Hypothalamus (tissue), 51 donors: ENCODE measurements at regions not wholly inside any gene's neighbourhood (a gene's known extent, or its start where the extent isn't known, plus 50 kb on each side); places are given as distances from the start of the nearest gene placed in this dataset.

ENCODE experiments used
- DNase-seq, 51 donors: peaks; one replicate each; lab custom pipeline; 2025; lab: John Stamatoyannopoulos, UW

DNA sequence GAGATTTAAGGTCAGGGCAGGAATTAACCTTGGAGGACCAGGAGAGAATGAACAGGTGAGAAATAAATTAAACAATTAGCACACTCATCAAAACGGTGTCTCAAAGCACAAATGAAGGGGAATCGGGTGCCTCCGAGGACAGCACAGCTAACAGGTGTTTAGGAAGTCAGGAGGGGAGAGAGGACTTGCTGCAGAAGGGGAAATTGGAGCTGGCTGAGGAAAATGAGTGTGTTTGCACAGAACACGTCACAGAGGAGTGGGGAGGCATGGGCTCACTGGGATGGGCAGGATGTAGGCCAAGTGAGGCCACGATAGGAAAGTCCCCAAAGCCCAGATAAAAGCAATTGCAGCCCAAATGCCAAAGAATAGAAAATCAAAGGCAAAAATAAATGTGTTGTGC lies 121.7 kb downstream of the ZNF664 start:
- DNase-seq, result no peak

DNA sequence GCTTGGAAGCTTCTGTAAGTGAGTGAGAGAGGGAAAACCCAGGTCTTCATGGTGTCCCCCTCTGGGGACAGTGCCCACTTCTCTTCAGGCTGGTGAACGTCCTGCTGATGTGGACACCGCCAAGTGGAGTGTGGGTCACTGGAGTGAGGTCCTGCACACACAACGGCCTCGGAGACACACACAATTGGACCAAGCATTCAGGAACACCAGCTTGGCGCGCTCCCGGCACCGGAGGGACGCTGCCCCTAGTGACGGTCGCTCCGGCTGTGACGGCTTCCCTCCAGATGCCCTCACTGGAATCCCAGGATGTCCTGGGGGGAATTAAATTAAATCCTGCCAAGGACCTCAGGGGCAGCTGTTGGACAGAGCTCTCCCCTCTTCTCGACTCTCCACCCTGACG lies 123.1 kb downstream of the ZNF664 start:
- DNase-seq, result no peak

DNA sequence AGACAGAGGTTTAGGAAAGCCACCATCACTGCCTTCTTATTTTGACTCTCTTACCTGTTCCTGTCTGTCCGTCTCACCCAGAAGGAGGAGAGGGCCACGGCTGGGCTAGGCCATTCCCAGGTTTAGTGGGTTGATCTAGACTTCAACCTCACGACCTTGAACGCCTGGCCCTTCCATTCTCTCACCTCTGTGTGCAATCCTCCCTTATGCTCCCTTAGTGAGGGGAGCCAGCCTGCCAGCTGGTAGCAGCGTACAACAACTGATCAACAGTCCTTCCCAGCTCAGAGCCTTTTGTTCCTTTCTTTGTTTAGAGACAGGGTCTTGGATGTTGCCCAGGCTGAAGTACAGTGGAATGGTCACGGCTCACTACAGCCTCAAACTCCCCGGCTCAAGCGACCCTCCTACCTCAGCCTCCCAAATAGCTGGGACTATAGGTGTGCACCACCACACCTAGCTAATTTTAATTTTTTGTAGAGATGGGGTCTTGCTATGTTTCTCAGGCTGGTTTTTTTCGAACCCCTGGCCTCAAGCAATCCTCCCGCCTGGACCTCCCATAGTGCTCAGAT lies 123.9 kb downstream of the ZNF664 start:
- no peak for DNase-seq

DNA sequence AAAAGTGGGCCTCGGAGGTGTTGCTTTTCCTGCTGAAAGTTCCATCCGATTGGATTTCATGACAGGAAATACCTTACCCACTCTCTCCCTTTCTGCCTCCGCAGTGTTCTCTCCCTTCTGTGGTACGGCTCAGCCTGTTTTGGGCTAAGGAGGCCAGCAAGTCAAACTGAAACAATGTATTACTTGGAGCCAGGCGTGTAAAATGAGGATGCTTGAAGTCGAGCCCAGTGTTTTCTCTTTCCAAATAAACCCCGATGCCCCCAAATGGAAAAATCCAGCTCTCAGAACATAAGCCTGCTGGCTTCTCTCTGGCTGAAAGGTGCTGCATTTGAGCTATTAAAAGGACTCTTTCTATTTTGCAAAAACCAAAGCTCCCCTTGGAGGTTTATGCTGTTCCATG lies 124.7 kb downstream of the ZNF664 start:
- DNase-seq, result peak in 8 of 51 donors; percentile 2 to 24 (median 15)

DNA sequence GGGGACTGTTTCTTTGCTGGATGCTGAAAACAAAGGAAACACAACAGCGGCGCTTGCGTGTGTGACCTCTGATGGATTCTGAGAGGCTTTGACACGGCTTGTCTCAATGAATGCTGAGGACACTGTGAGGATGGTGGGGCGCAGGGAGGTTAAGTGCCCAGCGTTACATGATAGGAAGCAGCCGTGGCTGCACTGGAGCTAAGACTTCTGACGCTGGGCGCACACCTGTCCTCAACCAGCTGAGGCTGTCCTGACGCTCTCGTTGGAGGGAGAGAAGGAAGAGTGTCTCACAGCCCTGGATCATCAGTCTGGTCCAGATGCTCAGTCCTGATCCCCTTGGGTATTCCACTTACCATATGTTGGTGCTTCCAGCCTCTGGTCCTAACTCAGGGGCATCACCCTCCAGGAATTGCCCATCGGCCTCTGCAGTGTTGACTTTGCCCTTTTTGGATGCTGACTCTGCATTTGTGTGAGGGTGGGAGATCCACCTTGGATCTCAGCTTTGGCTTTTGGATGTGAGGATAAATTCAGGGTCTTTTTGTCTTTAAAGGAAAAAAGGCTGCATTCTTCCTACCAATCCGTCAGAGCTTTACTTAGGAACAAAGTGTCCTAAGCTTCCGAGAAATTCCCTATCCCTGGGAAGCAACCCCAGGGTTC lies 125.2 kb downstream of the ZNF664 start:
- DNase-seq, result peak in 9 of 51 donors; percentile 3 to 34 (median 15)

DNA sequence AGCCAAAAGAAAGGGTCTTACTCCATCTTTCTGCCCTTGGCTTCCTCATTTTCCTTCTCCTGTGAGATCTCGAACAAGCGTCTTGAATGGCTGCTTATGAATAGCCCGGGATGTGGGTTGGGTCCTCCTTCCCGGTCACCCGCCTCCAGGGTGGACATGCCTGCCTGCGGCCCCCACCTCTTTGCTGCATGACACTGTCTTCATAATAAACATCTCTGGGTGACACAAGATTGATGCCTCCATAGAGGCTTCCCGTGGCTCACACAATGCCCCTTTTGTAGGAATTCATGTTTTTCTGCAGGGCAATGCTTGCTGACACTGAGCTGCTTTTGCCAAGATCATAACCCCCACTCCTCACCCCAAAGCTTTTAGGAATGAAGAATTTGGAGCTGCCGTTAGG lies 125.9 kb downstream of the ZNF664 start:
- DNase-seq, result peak in 25 of 51 donors; percentile 6 to 53 (median 30)

DNA sequence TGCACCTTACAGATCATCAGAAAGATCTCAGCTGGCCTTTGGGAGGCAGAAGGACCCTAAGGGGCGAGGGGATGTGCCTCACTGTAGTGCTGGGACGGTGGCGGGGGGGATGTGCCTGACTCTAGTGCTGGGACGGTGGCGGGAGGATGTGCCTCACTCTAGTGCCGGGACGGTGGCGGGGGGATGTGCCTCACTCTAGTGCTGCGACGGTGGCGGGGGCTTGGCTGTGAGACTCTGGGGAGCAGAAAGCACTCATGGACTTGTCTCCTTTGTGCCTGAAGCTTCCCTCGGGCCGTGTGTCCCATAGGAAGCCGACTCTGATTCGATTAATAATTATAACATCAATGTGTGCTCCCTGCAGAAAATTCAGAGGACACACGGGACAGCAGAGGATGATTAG lies 126.6 kb downstream of the ZNF664 start:
- peak in 2 of 51 donors; percentile 5 to 8 for DNase-seq

DNA sequence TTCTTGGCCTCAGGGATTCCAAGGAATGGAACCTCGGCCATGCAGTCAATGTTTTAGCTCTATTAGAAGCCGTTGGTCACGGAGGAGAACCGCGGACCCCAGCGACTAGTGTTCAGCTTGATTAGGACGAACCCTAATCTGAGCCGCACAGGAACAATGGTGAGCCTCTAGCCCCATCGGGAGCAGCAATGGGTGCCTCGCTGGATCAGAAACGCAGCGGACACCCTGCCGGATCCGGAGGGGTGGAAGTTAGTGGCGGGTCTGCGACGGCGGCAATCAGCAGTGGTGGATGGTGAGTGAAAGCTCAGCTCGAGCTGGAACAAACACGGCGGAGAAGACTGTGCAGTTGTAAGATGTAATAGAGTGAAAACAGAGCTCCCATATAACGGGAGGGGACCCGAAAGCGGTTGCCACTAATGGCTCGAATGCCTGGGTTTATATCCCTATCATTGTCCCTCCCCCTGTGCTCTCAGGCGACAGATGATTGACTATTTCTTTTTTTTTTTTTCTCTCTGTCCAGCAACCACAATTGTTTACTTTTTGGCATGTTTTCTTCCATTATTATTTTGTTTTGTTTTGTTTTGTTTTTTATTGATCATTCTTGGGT lies 127.7 kb downstream of the ZNF664 start:
- DNase-seq, result no peak

DNA sequence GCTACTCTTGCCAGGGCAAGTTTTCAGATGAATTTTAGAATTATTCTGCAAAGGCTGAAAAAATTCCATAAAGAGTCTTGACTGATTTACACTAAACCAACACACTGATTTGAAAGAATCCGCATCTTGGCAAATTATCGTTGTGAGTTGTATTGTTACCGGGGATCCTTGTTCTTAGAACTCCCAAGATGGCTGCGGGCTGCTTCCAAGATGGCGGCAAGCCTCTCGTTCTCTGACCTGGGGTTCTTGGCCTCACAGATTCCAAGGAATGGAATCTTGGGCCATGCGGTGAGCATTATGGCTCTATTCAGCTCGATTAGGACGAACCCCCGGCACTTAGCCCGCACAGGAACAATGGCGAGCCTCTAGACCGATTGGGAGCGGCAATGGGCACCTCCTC lies 132.5 kb downstream of the ZNF664 start:
- DNase-seq, result no peak

DNA sequence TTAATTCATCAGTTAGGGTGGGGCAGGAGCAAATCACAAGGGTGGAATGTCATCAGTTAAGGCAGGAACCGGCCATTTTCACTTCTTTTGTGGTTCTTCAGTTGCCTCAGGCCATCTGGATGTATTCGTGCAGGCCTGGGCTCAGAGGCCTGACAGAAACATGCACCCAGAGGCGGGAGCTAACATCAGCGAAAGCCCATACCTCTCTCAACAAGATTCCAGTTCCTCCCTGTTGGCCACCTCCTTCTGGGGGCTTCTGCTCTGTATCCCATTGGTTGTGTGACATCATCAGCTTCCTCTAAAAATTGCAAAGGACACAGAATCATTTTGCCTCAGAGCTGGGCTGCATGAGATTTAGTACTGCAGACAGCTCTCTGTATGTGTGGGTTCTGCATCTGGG lies 134.3 kb downstream of the ZNF664 start:
- DNase-seq, result no peak

DNA sequence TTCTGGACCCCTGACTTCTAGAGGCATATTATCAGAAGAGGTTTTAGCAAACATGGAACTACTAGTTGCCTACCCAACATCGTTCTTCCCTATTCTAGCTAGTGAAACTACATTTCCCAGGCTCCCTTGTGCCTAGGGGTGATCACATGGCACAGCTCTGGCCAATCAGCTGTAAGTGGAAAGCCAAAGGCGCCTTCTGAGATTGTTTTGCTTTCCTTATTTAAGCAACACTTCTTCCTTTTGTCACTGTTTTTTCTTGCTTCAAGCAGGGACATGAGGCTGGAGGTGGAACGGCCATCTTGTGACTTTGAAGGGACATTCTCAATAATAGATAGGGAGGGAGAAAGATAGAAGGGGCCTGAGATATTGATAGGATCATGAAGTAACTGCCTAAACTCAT lies 136.7 kb downstream of the ZNF664 start:
- DNase-seq, result no peak

DNA sequence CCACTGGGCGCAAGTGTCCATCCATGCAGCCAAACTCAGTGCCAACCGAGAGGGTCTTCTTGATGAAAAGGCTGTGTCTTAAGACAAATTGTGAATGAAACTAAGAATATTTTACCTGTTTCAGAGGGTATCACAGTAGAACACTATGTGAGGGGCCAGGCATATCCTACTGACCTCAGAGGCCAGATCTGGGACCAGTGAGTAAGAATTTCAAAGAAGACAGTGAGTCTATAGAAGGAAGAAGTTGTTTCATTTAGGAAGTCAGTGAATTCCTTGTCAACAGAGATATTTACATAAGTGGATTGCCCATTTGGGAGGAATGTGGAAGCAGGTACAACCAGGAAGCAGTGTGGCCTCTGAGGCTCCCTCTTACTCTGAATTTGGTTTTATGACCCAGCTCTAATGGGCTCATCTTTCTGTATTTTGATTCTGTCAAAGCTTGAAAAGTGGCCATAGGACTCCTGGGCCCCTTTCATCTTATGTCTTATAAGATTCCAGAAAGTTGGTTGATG lies 137.4 kb downstream of the ZNF664 start:
- DNase-seq, result no peak

DNA sequence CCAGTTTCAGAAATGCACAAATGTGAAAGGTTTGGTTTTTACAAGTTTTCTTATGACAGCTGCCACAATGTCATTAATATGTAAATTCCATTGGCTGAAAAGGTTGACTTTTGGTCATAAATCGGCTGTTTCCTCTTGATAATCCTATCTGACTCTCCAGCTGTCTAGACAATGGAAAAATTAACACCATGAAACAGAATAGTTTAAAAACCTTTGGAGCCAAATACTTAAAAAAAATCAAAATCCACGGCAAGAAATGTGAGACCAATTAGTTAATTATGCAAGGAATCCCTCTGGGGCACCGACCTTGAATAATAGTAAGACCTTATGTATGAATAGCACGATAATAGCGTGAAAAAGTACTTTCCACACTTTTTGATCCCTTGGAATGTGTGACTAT lies 138.0 kb downstream of the ZNF664 start:
- DNase-seq, result no peak

DNA sequence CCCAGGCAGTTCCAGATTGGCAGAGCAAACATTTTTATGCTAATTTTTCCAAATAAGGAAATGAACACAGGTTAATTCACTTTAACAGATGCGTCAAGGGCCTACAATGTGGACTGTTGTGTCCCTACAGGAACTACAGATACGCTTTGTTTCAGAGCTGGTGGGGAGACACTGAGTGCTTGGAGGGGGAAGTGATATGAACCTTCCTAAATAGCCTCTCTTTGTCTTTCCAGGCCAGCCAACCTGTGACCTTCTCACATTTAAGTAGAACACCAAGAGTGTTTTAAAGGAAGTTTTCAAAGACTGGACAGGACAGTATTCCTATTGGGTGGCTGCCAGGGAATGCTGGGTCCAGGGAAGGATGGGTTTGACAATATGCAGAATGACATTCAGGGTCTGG lies 141.3 kb downstream of the ZNF664 start:
- no peak for DNase-seq

DNA sequence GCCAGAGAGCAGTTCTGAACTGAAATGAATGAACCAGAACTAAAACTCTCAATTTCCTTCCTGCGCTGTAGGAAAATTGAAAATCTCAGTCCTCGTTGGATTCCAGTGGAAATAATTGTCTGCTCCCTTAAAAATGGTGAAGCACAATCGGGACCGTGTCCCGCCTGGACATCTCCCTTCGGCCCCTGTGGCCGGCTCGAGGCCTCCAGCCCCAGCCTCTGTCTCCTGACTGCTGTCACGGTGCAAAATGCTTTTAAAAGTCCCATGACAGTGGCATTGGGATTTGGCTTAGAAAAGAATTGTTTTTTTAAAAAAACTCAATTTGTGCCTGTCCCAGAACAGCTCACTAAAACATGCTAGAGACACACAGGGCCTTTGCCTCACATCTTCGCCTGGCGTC lies 142.5 kb downstream of the ZNF664 start:
- DNase-seq, result no peak

DNA sequence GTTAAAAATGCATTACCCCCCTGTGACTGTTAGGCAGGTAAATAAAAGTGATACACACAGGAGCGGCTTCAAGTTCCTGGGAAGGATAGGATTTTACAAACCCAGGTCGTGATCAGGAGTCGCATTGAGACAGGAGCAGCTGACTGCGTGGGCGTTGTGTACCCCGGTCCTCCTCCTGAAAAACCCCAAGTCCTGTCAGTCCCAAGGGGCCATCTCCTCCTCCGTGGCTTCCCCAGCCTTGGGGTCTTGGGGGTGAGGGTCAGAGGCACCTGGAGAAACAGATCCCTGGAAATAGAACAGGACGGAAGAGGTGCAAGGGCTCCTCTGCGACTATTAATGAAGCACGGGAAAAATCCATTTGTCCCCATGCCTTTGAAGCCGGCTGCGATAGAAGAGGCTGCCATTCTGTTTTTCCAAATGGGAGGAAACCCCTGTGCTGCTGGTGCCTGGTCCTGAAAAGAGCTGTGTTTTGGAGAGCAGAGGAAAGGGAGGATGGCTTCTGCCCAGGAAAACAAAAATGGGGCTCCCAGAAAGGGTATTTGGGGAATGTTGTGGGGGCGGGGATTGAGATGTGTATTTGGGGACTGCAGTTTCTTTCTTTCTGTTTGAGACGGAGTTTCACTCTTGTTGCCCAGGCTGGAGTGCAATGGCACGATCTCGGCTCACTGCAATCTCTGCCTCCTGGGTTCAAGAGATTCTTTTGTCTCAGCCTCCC lies 143.1 kb downstream of the ZNF664 start:
- no peak for DNase-seq

DNA sequence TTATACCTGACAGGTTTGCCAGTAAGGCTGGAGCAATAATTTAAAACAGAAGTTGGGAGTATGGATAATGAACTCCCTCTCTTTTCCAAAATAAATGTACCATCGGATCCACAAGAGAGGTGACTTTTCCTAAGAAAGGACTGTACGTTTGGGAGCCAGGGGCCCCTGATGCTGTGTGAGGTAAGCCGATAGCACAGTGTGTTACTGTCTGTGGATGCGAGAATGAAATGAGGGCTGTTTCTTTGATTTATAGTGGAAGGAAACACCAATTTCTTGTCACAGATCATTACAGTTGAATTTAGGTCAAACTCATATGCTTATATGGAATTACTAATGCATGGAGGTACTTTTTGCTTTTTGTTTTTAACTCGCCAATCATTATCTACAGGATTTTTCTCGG lies 147.7 kb downstream of the ZNF664 start:
- DNase-seq, result no peak

DNA sequence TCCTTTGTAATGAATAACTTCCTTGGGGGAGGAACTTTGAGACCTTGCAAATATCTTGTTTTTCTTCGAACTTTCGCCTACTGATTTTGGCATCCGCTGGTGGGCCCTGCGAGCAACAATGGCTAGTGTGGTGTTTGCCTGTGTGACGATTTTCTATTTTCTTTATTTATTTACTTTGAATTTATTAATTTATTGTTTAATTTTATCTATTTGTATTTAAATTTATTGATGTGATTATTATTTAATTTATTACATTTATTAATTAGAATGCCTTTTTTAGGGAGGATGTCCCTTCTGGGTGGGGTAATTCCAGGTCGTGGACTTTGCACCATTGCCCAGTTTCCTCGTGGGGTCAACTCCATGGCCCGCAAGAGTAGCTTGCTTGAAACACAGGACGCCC lies 149.7 kb downstream of the ZNF664 start:
- DNase-seq, result no peak

DNA sequence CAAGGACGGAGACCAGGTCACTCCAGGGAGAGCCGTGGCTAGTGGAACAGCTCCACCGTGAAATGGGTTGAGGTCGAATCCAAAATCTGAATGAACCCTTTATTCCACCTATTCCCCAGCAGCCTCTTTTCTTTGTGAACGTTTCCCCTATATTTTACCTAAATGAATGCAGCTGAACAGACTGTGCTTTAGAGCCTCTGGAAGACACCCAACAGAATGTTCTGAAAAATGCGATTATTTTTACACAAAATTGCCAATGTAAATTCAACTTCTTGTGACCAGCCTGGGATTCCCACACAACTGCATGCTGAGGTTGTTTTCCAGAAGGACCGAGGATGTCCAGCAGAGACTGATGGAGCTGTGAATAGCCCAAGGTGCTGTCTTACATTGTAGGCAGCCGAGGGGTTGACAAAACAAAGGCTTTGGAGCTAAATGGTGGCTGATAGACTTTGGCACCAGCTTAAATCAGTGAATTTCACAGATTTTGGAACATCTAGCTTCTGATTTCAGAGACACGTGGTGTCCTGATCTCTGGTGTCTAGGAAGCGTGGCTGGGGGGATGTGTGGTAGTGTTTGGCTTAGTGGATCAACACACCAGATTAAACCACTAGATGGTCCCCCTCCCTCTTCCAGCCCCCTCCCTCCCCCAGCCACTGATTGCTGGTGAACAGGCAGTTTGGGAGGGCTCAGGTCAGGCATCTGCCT lies 150.4 kb downstream of the ZNF664 start:
- DNase-seq, result no peak

DNA sequence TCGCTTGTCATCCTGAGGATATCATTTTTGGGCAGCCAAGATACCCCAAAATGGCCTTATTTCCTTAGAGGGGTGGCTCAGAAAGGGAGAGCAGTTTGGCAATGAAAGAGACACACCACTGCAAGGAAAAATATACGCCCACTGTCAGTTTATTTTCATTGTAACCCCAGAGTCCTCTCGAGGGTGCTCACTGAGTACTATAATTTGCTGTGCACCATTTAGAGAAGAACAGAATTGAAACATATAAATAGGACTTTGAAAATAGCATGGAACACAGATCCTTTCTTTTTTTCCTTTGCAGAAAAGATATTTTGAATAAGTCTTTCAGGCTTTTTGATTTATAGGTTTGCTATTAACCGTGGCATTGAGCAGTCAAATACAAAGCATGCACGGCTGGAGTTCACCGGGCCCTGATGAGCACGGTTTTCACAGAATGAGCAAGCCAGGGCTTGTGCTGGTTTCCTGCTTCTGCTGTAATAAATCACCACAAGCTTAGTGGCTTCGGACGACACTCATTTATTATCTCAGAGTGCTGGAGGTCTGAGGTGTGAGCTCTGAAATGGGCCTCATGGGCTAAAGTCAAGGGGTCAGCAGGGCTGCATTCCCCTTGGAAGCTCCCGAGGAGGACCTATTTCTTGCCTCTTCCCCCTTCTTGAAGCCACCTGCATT lies 152.3 kb downstream of the ZNF664 start:
- DNase-seq, result peak in 1 of 51 donors; percentile 1
